Psoas muscle (tissue), 7 donors: ENCODE measurements at regions not wholly inside any gene's neighbourhood (a gene's known extent, or its start where the extent isn't known, plus 50 kb on each side); places are given as distances from the start of the nearest gene placed in this dataset.
"Not testable (repeated sequence)": the region's sequence is repeated elsewhere in the genome, so short reads cannot be mapped to it uniquely, and the experiment has no call there.

Experiments
- ATAC-seq, 4 donors: fragments of 200-7000 bp; cut with Tn5 transposase; one replicate each; pipeline ENCODE4 v1.9.1; 2020; ENCODE audit warnings: moderate library complexity in 3 of 4, mild to moderate bottlenecking in 2 of 4
- DNase-seq, 2 donors: peaks; one replicate each; pipeline ENCODE4 v3.0.0-alpha.2; 2020
- H3K27ac ChIP-seq: fragments of 200-600 bp; one replicate; pipeline ENCODE4 v1.8.0; 2022
- H3K27me3 ChIP-seq, 3 donors: fragments of 200-600 bp in 1 of 3; one replicate each; pipeline versions ENCODE4 v1.6.1 to v1.8.0; 2013 to 2022; ENCODE audit warnings: low read length in 2 of 3, mild to moderate bottlenecking in 2 of 3, moderate library complexity in 1 of 3; ENCODE audit not compliant: insufficient read depth in 3 of 3
- H3K36me3 ChIP-seq, 2 donors: fragments of 200-600 bp in 1 of 2; one replicate each; pipeline versions ENCODE4 v1.6.1 to v1.8.0; 2013 to 2022; ENCODE audit warnings: low read depth in 1 of 2, mild to moderate bottlenecking in 1 of 2, moderate library complexity in 1 of 2; ENCODE audit not compliant: insufficient read depth in 1 of 2
- H3K4me1 ChIP-seq: fragments of 200-600 bp; one replicate; pipeline ENCODE4 v1.8.0; 2022
- H3K4me3 ChIP-seq: fragments of 200-600 bp; one replicate; pipeline ENCODE4 v1.8.0; 2022; ENCODE audit warnings: mild to moderate bottlenecking
- H3K9me3 ChIP-seq: fragments of 200-600 bp; one replicate; pipeline ENCODE4 v1.8.0; 2022
- CTCF ChIP-seq: fragments of 200-600 bp; IDR thresholded peaks from one replicate; pipeline ENCODE4 v1.8.0; 2022; ENCODE audit warnings: antibody characterized with exemption
- WGBS, 3 donors: extraction: QIAGEN DNeasy Blood & Tissue Kit; methylation state at CpG; one replicate each; pipeline versions ENCODE4 v1.1.6 to v1.1.7; 2013; 5-methylcytosine and 5-hydroxymethylcytosine counted together
- intact Hi-C, 2 donors: fragments of 100-400 bp; cut with DNase I; formaldehyde crosslinking; loops; one replicate each; pipeline versions ENCODE4 v1.11.0 to v1.14.2; 2022
- donor health status: healthy with polysubstance abuse.
- donor health status: DM: no; HTN: no; CAD: no; lungs with moderate emphysema.
- donor health status: Bipolar disorder and iron deficiency.
- donor health status: healthy.
- donor health status: DM: yes; HTN: yes; CAD: no.
- donor health status: DM: no; HTN: no; CAD: no.
- donor health status: DM: yes; HTN: yes; CAD: no.

- ATAC-seq, result no peak
- no peak for DNase-seq
- H3K9me3 ChIP-seq, result no peaks in the 10 kb centered on the region
- TF ChIP-seq CTCF, result no peak
- intact Hi-C loops, result no loop called here
- H3K27ac ChIP-seq, result no peak overlapping the region
- no peaks in the 10 kb centered on the region for H3K36me3 ChIP-seq
- no peak overlapping the region for H3K4me3 ChIP-seq
- no peaks in the 10 kb centered on the region for H3K27me3 ChIP-seq
- WGBS, 3 donors, result 71 to 86% (median 84%) methylated on average over 3 of the region's 3 CpGs
- no peaks in the 10 kb centered on the region for H3K4me1 ChIP-seq
These were observed 298.4 kb upstream of the SPAG17 start for GRCh38 chr1:118483245-118484006.

GRCh38 chr1:118481126-118481525 is 296.1 kb upstream of the SPAG17 start:
- intact Hi-C loops, result no loop called here
- no peaks in the 10 kb centered on the region for H3K4me1 ChIP-seq
- H3K36me3 ChIP-seq, result no peaks in the 10 kb centered on the region
- WGBS, 3 donors, result 69 to 79% (median 73%) methylated on average over 2 of the region's 2 CpGs
- no peaks in the 10 kb centered on the region for H3K27me3 ChIP-seq
- DNase-seq, result no peak
- no peak overlapping the region for H3K4me3 ChIP-seq
- no peak overlapping the region for H3K27ac ChIP-seq
- no peak for TF ChIP-seq CTCF
- ATAC-seq, result no peak
- no peaks in the 10 kb centered on the region for H3K9me3 ChIP-seq

- Histone ChIP-seq H3K27ac (no peak overlapping the region), H3K4me1 (no peaks in the 10 kb centered on the region), H3K27me3 (no peaks in the 10 kb centered on the region), H3K9me3 (peaks cover 3% of the 10 kb centered on the region), H3K4me3 (no peak overlapping the region), H3K36me3 (no peaks in the 10 kb centered on the region)
- 88 to 98% (median 95%) methylated on average over 3 of the region's 3 CpGs for WGBS, 3 donors
- intact Hi-C loops, result no loop called here
- no peak for ATAC-seq
- DNase-seq, result no peak
- no peak for TF ChIP-seq CTCF
These were observed 294.3 kb upstream of the SPAG17 start for GRCh38 chr1:118479351-118479750.

GRCh38 chr1:118473825-118474224 is 288.8 kb upstream of the SPAG17 start:
- no peaks in the 10 kb centered on the region for H3K36me3 ChIP-seq
- DNase-seq, result no peak
- 67 to 72% (median 71%) methylated on average over 4 of the region's 4 CpGs for WGBS, 3 donors
- H3K4me1 ChIP-seq, result no peaks in the 10 kb centered on the region
- peaks cover 3% of the 10 kb centered on the region for H3K9me3 ChIP-seq
- intact Hi-C loops, result no loop called here
- no peak for ATAC-seq
- H3K4me3 ChIP-seq, result no peak overlapping the region
- no peaks in the 10 kb centered on the region for H3K27me3 ChIP-seq
- TF ChIP-seq CTCF, result no peak
- H3K27ac ChIP-seq, result no peak overlapping the region

- H3K4me1 ChIP-seq, ATAC-seq, H3K4me3 ChIP-seq, H3K27ac ChIP-seq, H3K27me3 ChIP-seq, intact Hi-C loops, DNase-seq, H3K36me3 ChIP-seq: not testable (repeated sequence)
- 88 to 95% (median 91%) methylated on average over 8 of the region's 8 CpGs for WGBS, 3 donors
- peaks cover 12% of the 10 kb centered on the region for H3K9me3 ChIP-seq
These were observed 279.4 kb upstream of the SPAG17 start for GRCh38 chr1:118464460-118464859.
